ENCODE measurements at regions not wholly inside any gene's neighbourhood (a gene's known extent, or its start where the extent isn't known, plus 50 kb on each side); places are given as distances from the start of the nearest gene placed in this dataset.

DNA sequence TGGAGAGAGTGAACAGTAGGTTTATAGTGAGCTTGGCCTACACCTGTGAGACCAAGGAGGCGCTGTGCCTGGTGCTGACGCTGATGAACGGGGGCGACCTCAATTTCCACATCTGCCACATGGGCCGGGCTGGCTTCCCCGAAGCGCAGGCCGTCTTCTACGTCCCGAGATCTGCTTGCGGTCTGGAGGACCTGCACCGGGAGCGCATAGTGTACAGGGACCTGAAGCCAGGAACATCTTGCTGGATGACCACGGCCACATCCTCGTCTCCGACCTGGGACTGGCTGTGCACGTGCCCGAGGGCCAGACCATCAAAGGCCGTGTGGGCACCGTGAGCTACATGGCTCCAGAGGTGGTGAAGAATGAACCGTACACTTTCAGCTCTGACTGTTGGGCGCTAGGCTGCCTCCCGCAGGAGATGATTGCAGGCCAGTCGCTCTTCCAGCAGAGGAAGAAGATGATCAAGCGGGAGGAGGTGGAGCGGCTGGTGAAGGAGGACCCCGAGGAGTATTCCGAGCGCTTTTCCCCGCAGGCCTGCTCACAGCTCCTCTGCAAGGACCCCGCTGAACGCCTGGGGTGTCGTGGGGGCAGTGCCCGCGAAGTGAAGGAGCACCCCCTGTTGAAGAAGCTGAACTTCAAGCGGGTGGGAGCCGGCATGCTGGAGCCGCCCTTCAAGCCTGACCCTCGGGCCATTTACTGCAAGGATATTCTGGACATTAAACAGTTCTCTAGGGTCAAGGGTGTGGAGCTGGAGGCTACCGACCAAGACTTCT, 139.0 kb downstream of the ZDHHC20 start:
- ATAC-seq (replicated peaks in 1 of 4) (no peak), DNase-seq (no peak)
- Histone ChIP-seq H3K4me3 (ENCODE audit: control insufficient read depth in 1 of 2, extremely low read depth in 1 of 2, low read length in 1 of 2) (no peak overlapping the region), H3K27ac (ENCODE audit: low read length) (no peak overlapping the region), H3K27me3 (replicated peaks in 1 of 2; ENCODE audit: control insufficient read depth in 2 of 2, extremely low read depth in 1 of 2, insufficient read depth in 2 of 2, low read length in 1 of 2) (no peaks in the 10 kb centered on the region), H3K4me1 (ENCODE audit: control insufficient read depth in 1 of 2, extremely low read depth in 1 of 2, insufficient read depth in 2 of 2, low read length in 2 of 2) (no peaks in the 10 kb centered on the region), H3K36me3 (ENCODE audit: control insufficient read depth in 2 of 2, extremely low read depth in 1 of 2, insufficient read depth in 1 of 2, low read length in 1 of 2) (no peaks in the 10 kb centered on the region), H3K9me3 (no peaks in the 10 kb centered on the region)
- Mint-ChIP-seq H3K27me3 (no peaks in the 10 kb centered on the region), H3K27ac (no peak overlapping the region), H3K36me3 (peaks cover 28% of the 10 kb centered on the region), H3K9me3 (no peaks in the 10 kb centered on the region), H3K4me1 (peaks cover 0 to 2% (median 0%) of the 10 kb centered on the region in 3 donors), H3K4me3 (no peak overlapping the region)
- ChIA-PET POLR2A (no interaction called here), CTCF (no interaction called here)
- 97% methylated on average over 38 of the region's 40 CpGs for WGBS (ENCODE audit: insufficient coverage)

DNA sequence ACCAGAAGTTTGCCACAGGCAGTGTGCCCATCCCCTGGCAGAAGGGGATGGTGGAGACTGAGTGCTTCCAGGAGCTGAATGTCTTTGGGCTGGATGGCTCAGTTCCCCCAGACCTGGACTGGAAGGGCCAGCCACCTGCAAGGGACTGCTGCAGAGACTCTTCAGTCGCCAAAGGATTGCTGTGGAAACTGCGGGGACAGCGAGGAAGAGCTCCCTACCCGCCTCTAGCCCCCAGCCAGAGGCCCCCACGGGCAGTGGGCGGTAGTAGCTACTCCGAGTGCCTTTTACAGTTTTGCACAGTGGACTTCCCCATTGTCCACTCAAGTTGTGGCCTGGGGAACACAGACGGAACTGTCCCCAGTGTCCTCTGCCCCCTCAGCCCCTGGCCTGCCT, 138.5 kb downstream of the ZDHHC20 start:
- H3K27me3 ChIP-seq (replicated peaks in 1 of 2; ENCODE audit: control insufficient read depth in 2 of 2, extremely low read depth in 1 of 2, insufficient read depth in 2 of 2, low read length in 1 of 2): no peaks in the 10 kb centered on the region
- no peak overlapping the region for H3K4me3 Mint-ChIP-seq
- no peak overlapping the region for H3K27ac Mint-ChIP-seq
- no peaks in the 10 kb centered on the region for H3K36me3 ChIP-seq (ENCODE audit: control insufficient read depth in 2 of 2, extremely low read depth in 1 of 2, insufficient read depth in 1 of 2, low read length in 1 of 2)
- ChIA-PET POLR2A (no interaction called here), CTCF (no interaction called here)
- WGBS (ENCODE audit: insufficient coverage): 86% methylated on average over 6 of the region's 8 CpGs
- ATAC-seq (replicated peaks in 1 of 4) (no peak), DNase-seq (no peak)
- peaks cover 0 to 3% (median 2%) of the 10 kb centered on the region in 3 donors for H3K4me1 Mint-ChIP-seq
- no peak overlapping the region for H3K4me3 ChIP-seq (ENCODE audit: control insufficient read depth in 1 of 2, extremely low read depth in 1 of 2, low read length in 1 of 2)
- no peaks in the 10 kb centered on the region for H3K9me3 ChIP-seq
- no peaks in the 10 kb centered on the region for H3K9me3 Mint-ChIP-seq
- H3K4me1 ChIP-seq (ENCODE audit: control insufficient read depth in 1 of 2, extremely low read depth in 1 of 2, insufficient read depth in 2 of 2, low read length in 2 of 2): peaks cover 0 to under 1% of the 10 kb centered on the region in 2 experiments
- H3K27me3 Mint-ChIP-seq: no peaks in the 10 kb centered on the region
- H3K27ac ChIP-seq (ENCODE audit: low read length): no peak overlapping the region
- H3K36me3 Mint-ChIP-seq: peaks cover 30% of the 10 kb centered on the region

DNA sequence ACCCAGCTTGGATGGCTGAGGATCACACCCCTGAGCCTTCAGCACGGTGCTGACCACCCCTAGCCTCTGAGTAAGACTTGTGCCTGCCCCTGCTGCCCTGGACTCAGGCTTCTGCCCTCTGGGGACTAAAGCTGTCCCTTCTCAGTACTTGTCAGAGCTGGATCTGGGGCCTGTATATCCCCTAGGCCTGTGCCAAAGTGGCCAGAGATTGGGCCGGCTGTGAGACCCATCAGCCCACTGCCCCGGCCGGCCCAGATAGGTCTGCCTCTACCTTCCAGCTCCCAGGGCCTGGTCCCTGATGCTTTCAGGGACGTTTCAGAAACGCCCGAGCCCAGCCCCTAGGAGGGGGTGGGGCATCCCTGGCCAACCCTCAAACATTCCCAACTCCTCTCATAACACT, 137.8 kb downstream of the ZDHHC20 start:
- DNase-seq: no peak
- no peak for ATAC-seq (replicated peaks in 1 of 4)
- H3K36me3 ChIP-seq (ENCODE audit: control insufficient read depth in 2 of 2, extremely low read depth in 1 of 2, insufficient read depth in 1 of 2, low read length in 1 of 2): no peaks in the 10 kb centered on the region
- 97% methylated on average over 2 of the region's 7 CpGs for WGBS (ENCODE audit: insufficient coverage)
- no peak overlapping the region for H3K27ac ChIP-seq (ENCODE audit: low read length)
- H3K9me3 ChIP-seq: no peaks in the 10 kb centered on the region
- H3K9me3 Mint-ChIP-seq: no peaks in the 10 kb centered on the region
- no peaks in the 10 kb centered on the region for H3K27me3 ChIP-seq (replicated peaks in 1 of 2; ENCODE audit: control insufficient read depth in 2 of 2, extremely low read depth in 1 of 2, insufficient read depth in 2 of 2, low read length in 1 of 2)
- ChIA-PET CTCF (no interaction called here), POLR2A (no interaction called here)
- H3K4me3 Mint-ChIP-seq: no peak overlapping the region
- peaks cover 0 to 7% (median 5%) of the 10 kb centered on the region in 3 donors for H3K4me1 Mint-ChIP-seq
- H3K27me3 Mint-ChIP-seq: no peaks in the 10 kb centered on the region
- no peak overlapping the region for H3K4me3 ChIP-seq (ENCODE audit: control insufficient read depth in 1 of 2, extremely low read depth in 1 of 2, low read length in 1 of 2)
- H3K36me3 Mint-ChIP-seq: peaks cover 32% of the 10 kb centered on the region
- no peak overlapping the region for H3K27ac Mint-ChIP-seq
- peaks cover 0 to 4% of the 10 kb centered on the region in 2 experiments for H3K4me1 ChIP-seq (ENCODE audit: control insufficient read depth in 1 of 2, extremely low read depth in 1 of 2, insufficient read depth in 2 of 2, low read length in 2 of 2)

DNA sequence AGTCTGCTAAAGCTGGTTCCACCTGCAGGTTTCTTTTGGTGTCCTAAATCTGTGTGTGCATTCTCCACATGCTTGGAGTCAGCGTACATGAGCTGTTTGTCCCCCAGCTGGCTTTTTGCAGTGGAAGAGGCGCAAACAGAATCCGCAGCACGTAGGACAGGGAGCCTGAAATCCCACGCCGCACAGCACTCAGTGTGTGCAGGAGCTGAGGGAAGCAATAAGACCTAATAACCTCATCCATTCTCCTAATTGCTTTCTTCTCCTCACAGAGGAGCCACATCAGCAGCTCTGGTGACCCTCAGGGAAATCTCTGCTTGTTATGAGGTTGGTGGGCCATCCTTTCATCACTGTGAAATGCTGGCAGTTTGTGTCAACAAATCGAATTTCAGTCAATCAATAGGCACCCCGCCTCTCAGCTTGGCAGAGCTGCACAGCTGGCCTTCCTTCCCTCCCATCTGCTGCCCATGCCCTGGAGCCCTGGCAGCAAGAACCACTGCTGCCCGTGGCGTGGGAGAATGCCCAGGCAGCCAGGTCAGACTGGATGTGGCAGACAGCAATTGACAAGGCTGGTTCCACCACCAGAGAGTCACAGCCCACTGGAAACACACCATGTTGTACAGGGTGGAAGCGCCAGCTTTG, 136.7 kb downstream of the ZDHHC20 start:
- ATAC-seq (replicated peaks in 1 of 4) (no peak), DNase-seq (no peak)
- H3K4me1 ChIP-seq (ENCODE audit: control insufficient read depth in 1 of 2, extremely low read depth in 1 of 2, insufficient read depth in 2 of 2, low read length in 2 of 2): peaks cover 0 to 8% of the 10 kb centered on the region in 2 experiments
- H3K9me3 Mint-ChIP-seq: no peaks in the 10 kb centered on the region
- H3K27ac Mint-ChIP-seq: no peak overlapping the region
- CTCF ChIA-PET: no interaction called here
- H3K36me3 Mint-ChIP-seq: peaks cover 34% of the 10 kb centered on the region
- POLR2A ChIA-PET: no interaction called here
- 45% methylated on average over 3 of the region's 11 CpGs for WGBS (ENCODE audit: insufficient coverage)
- H3K4me1 Mint-ChIP-seq: peaks cover 0 to 7% (median 5%) of the 10 kb centered on the region in 3 donors
- no peak overlapping the region for H3K4me3 ChIP-seq (ENCODE audit: control insufficient read depth in 1 of 2, extremely low read depth in 1 of 2, low read length in 1 of 2)
- no peaks in the 10 kb centered on the region for H3K27me3 Mint-ChIP-seq
- no peaks in the 10 kb centered on the region for H3K36me3 ChIP-seq (ENCODE audit: control insufficient read depth in 2 of 2, extremely low read depth in 1 of 2, insufficient read depth in 1 of 2, low read length in 1 of 2)
- H3K9me3 ChIP-seq: no peaks in the 10 kb centered on the region
- no peak overlapping the region for H3K27ac ChIP-seq (ENCODE audit: low read length)
- no peak overlapping the region for H3K4me3 Mint-ChIP-seq
- H3K27me3 ChIP-seq (replicated peaks in 1 of 2; ENCODE audit: control insufficient read depth in 2 of 2, extremely low read depth in 1 of 2, insufficient read depth in 2 of 2, low read length in 1 of 2): no peaks in the 10 kb centered on the region
